WERI-Rb-1 (cell line): ENCODE measurements at regions not wholly inside any gene's neighbourhood (a gene's known extent, or its start where the extent isn't known, plus 50 kb on each side); places are given as distances from the start of the nearest gene placed in this dataset.
A peak's percentile ranks its signal among the peaks of the same experiment; 100 is the strongest.
"Not testable (repeated sequence)": the region's sequence is repeated elsewhere in the genome, so short reads cannot be mapped to it uniquely, and the experiment has no call there.

Experiments used
- DNase-seq: peaks from one replicate; pipeline ENCODE4 v3.0.0-alpha.2; 2020
- H3K27ac ChIP-seq: fragments of 250-450 bp; sonication (Bioruptor Pico); 2 replicates; pipeline ENCODE4 v1.5.1; 2020; ENCODE audit warnings: mild to moderate bottlenecking, moderate library complexity
- H3K27me3 ChIP-seq: fragments of 250-450 bp; sonication (Bioruptor Pico); 2 replicates; pipeline ENCODE4 v1.5.1; 2021; ENCODE audit warnings: mild to moderate bottlenecking, low read depth, moderate library complexity; ENCODE audit not compliant: insufficient read depth, severe bottlenecking
- H3K36me3 ChIP-seq: fragments of 250-450 bp; sonication (Bioruptor Pico); 2 replicates; pipeline ENCODE4 v1.5.1; 2020; ENCODE audit warnings: mild to moderate bottlenecking, moderate library complexity
- H3K4me3 ChIP-seq: 2 replicates; pipeline ENCODE4 v1.5.1; 2011; ENCODE audit warnings: low read depth, mild to moderate bottlenecking, control low read depth, low read length
- H3K9me3 ChIP-seq: fragments of 250-450 bp; sonication (Bioruptor Pico); 2 replicates; pipeline ENCODE4 v1.5.1; 2021; ENCODE audit warnings: mild to moderate bottlenecking, moderate library complexity; ENCODE audit not compliant: severe bottlenecking
- CTCF ChIP-seq: IDR thresholded peaks from 2 replicates; pipeline ENCODE4 v1.5.1; 2011; ENCODE audit warnings: low read depth, mild to moderate bottlenecking, control low read depth, inconsistent platforms, low read length

DNA sequence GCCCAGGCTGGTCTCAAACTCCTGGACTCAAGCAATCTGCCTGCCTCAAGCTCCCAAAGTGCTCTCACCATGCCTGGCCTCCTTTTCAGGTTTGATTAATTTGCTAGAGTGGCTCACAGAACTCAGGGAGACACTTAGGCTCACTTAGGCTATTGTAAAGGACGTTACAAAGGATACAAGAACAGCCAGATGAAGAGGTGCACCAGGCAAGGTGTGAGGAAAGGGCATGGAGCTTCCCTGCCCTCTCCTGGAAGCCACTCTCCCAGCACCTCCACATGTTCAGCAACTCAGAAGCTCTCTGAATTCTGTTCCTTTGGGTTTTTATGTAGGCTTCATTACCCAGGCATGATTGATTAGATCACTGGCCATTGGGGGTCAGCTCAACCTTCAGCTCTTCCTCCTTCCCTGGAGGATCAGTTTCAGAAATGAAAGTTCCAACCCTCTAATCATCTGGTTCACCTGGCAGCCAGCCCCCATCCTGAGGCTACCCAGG is 78.7 kb upstream of the RGPD5 start:
- Histone ChIP-seq H3K36me3 (no peaks in the 10 kb centered on the region), H3K27me3 (no peaks in the 10 kb centered on the region), H3K9me3 (peaks cover 4% of the 10 kb centered on the region), H3K4me3 (no peak overlapping the region), H3K27ac (no peak overlapping the region)
- TF ChIP-seq CTCF: peak; percentile 54
- DNase-seq: no peak

GRCh38 chr2:109716596-109716995 is 77.5 kb upstream of the RGPD5 start:
- not testable (repeated sequence) for H3K9me3 ChIP-seq, H3K27ac ChIP-seq, H3K4me3 ChIP-seq, H3K27me3 ChIP-seq, DNase-seq, H3K36me3 ChIP-seq

DNA sequence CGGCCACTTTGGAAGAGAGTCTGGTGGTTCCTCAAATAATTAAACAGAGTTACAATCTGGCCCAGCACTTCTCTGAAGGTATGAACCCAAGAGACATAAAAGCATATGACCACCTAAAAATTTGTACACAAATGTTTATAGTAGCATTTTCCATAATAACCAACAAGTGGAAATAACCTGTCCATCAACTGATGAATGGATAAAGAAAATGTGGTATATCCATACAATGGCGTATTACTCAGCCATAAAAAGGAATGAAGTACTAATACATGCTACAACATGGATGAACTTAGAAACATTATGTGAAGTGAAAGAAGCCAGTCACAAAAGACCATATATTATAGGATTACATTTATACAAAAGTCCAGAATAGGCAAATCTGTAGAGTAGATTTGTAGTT is 76.0 kb upstream of the RGPD5 start:
- Histone ChIP-seq H3K27ac (no peak overlapping the region), H3K27me3 (no peaks in the 10 kb centered on the region), H3K4me3 (no peak overlapping the region), H3K9me3 (peaks cover 7% of the 10 kb centered on the region), H3K36me3 (no peaks in the 10 kb centered on the region)
- DNase-seq: no peak
- TF ChIP-seq CTCF: no peak

DNA sequence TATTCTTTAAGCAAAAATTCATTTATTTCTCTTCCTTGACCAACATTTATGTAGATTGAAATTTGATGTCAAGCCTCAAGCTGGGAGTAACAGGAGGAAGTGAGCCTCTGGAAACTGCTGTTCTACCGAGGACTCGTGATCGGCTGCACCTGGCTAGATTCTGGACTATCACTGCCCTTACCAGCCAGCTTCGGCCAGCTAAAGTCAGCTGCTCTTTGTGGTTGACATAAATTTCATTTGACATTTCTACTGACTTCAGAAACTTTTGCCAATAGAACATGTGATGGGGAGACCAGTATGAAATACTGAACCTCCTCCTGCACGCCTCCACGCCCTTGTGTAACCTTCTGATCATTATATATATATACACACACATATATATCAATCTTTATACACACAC is 74.2 kb upstream of the RGPD5 start:
- Histone ChIP-seq H3K4me3 (no peak overlapping the region), H3K9me3 (peaks cover 7% of the 10 kb centered on the region), H3K27ac (no peak overlapping the region), H3K27me3 (no peaks in the 10 kb centered on the region), H3K36me3 (no peaks in the 10 kb centered on the region)
- no peak for DNase-seq
- TF ChIP-seq CTCF: no peak

DNA sequence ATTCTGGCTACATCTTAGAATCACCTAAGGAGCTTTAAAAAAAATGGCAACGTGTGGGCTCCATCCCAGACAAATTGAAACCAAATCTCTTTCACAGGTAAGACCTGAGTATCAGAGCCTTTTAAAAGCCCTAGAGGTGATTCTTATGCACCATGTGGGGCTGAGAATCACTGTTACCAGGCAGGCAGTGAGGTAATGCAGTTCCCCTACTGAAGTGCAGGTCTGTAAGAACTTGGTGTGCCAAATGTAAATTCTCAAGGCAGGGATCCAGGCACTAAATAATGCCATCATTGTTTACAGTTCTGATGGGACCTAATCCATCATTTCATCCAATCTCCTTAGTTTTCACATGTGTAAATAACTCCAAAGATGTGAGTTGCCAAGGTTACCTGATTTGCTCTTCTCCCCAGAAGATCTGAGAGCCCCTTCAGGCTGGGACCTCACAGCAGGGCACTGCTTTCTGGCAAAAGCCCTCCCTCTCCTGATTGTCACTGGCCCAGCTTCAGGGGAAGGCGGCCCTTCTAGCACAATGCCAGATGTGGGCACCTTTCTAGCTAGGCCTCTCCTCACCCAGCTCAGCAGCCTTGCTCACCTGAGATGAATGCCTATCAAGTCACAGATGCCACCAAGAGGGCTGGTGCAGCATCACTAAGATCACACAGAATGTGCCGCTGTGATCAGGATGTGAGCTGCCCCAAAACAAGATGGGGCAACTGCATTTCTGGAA is 73.6 kb upstream of the RGPD5 start:
- H3K27ac ChIP-seq: no peak overlapping the region
- DNase-seq: no peak
- no peaks in the 10 kb centered on the region for H3K27me3 ChIP-seq
- no peak for TF ChIP-seq CTCF
- peaks cover 7% of the 10 kb centered on the region for H3K9me3 ChIP-seq
- no peak overlapping the region for H3K4me3 ChIP-seq
- H3K36me3 ChIP-seq: no peaks in the 10 kb centered on the region

- no peaks in the 10 kb centered on the region for H3K27me3 ChIP-seq
- no peak for TF ChIP-seq CTCF
- H3K4me3 ChIP-seq: no peak overlapping the region
- no peak overlapping the region for H3K27ac ChIP-seq
- peaks cover 7% of the 10 kb centered on the region for H3K9me3 ChIP-seq
- no peaks in the 10 kb centered on the region for H3K36me3 ChIP-seq
- DNase-seq: no peak
Observed at GRCh38 chr2:109721135-109721534, 73.0 kb upstream of the RGPD5 start.
